Anterior cingulate cortex (tissue), 58 donors: ENCODE measurements at regions not wholly inside any gene's neighbourhood (a gene's known extent, or its start where the extent isn't known, plus 50 kb on each side); places are given as distances from the start of the nearest gene placed in this dataset.
"Not testable (repeated sequence)": the region's sequence is repeated elsewhere in the genome, so short reads cannot be mapped to it uniquely, and the experiment has no call there.

Source experiments
- DNase-seq, 58 donors: peaks; one replicate each; lab custom pipeline; 2025; lab: John Stamatoyannopoulos, UW

- no peak for DNase-seq
These were observed 101.1 kb downstream of the TMEM215 start for GRCh38 chr9:32884482-32884881.

- DNase-seq = no peak
These were observed 102.7 kb downstream of the TMEM215 start for GRCh38 chr9:32886021-32886420.

GRCh38 chr9:32894485-32894884 lies 106.9 kb downstream of the APTX start:
- DNase-seq = not testable (repeated sequence)

GRCh38 chr9:32899181-32899580 lies 102.2 kb downstream of the APTX start:
- DNase-seq = no peak

GRCh38 chr9:32899761-32900160 lies 101.7 kb downstream of the APTX start:
- no peak for DNase-seq

- no peak for DNase-seq
These were observed 95.2 kb downstream of the APTX start for GRCh38 chr9:32906213-32906612.

- no peak for DNase-seq
These were observed 85.6 kb downstream of the APTX start for GRCh38 chr9:32915802-32916201.

- DNase-seq = no peak
These were observed 82.8 kb downstream of the APTX start for GRCh38 chr9:32918628-32919027.
